HG03469 (cell line): ENCODE measurements at regions not wholly inside any gene's neighbourhood (a gene's known extent, or its start where the extent isn't known, plus 50 kb on each side); places are given as distances from the start of the nearest gene placed in this dataset.
"Not testable (repeated sequence)": the region's sequence is repeated elsewhere in the genome, so short reads cannot be mapped to it uniquely, and the experiment has no call there.

Experiments used
- ATAC-seq: cut with Tn5 transposase; IDR thresholded peaks from one replicate; pipeline ENCODE4 v1.9.1; 2021; ENCODE audit warnings: mild to moderate bottlenecking, moderate library complexity, moderate number of reproducible peaks; ENCODE audit not compliant: unreplicated experiment

- ATAC-seq, result no peak
Measured at GRCh38 chr2:11949732-11950523, 203.5 kb downstream of the LPIN1 start.

- no peak for ATAC-seq
Measured at GRCh38 chr2:11950896-11951295, 204.5 kb downstream of the LPIN1 start.

GRCh38 chr2:11951492-11951891 is 205.1 kb downstream of the LPIN1 start:
- not testable (repeated sequence) for ATAC-seq

- ATAC-seq, result no peak
Measured at GRCh38 chr2:11953258-11953657, 206.8 kb downstream of the LPIN1 start.

- ATAC-seq, result no peak
Measured at GRCh38 chr2:11955314-11955713, 208.9 kb downstream of the LPIN1 start.

GRCh38 chr2:11955884-11956291 is 209.5 kb downstream of the LPIN1 start:
- ATAC-seq, result no peak

GRCh38 chr2:11962707-11963328 is 216.4 kb downstream of the LPIN1 start:
- ATAC-seq, result no peak

GRCh38 chr2:11963966-11964365 is 217.5 kb downstream of the LPIN1 start:
- ATAC-seq, result no peak

- no peak for ATAC-seq
Measured at GRCh38 chr2:11967946-11968465, 221.6 kb downstream of the LPIN1 start.

GRCh38 chr2:11968521-11968920 is 222.1 kb downstream of the LPIN1 start:
- no peak for ATAC-seq

GRCh38 chr2:11969774-11970173 is 223.3 kb downstream of the LPIN1 start:
- ATAC-seq, result no peak

GRCh38 chr2:11974573-11974972 is 228.1 kb downstream of the LPIN1 start:
- no peak for ATAC-seq

- no peak for ATAC-seq
Measured at GRCh38 chr2:11975373-11975772, 228.9 kb downstream of the LPIN1 start.

- no peak for ATAC-seq
Measured at GRCh38 chr2:11976073-11976472, 229.6 kb downstream of the LPIN1 start.

- ATAC-seq, result peak; percentile 89
Measured at GRCh38 chr2:11977766-11978524, 231.5 kb downstream of the LPIN1 start.

GRCh38 chr2:11980809-11981208 is 234.4 kb downstream of the LPIN1 start:
- no peak for ATAC-seq

- ATAC-seq, result no peak
Measured at GRCh38 chr2:11983401-11983800, 237.0 kb downstream of the LPIN1 start.

GRCh38 chr2:11983870-11984269 is 237.4 kb downstream of the LPIN1 start:
- no peak for ATAC-seq

GRCh38 chr2:11984316-11985158 is 238.1 kb downstream of the LPIN1 start:
- no peak for ATAC-seq

GRCh38 chr2:11985817-11986566 is 239.6 kb downstream of the LPIN1 start:
- no peak for ATAC-seq
